CD14-positive monocyte (primary cell): ENCODE measurements at regions not wholly inside any gene's neighbourhood (a gene's known extent, or its start where the extent isn't known, plus 50 kb on each side); places are given as distances from the start of the nearest gene placed in this dataset.
"Not testable (repeated sequence)": the region's sequence is repeated elsewhere in the genome, so short reads cannot be mapped to it uniquely, and the experiment has no call there.

Experiments
- DNase-seq, 3 donors: peaks; one replicate each; pipeline ENCODE4 v3.0.0-alpha.2; 2011 to 2022
- H2AFZ ChIP-seq: 2 replicates; pipeline ENCODE4 v1.6.0; 2012; ENCODE audit warnings: mild to moderate bottlenecking, low read depth, low read length, inconsistent platforms; ENCODE audit not compliant: insufficient read depth, poor library complexity, severe bottlenecking
- H3K27ac ChIP-seq, 2 donors: 1 replicate in 1 of 2; 2 replicates in 1 of 2; pipeline ENCODE4 v1.5.1; 2012 to 2013; ENCODE audit warnings: low read length in 2 of 2, control low read depth in 1 of 2, inconsistent platforms in 1 of 2, low read depth in 1 of 2, mild to moderate bottlenecking in 1 of 2
- H3K27me3 ChIP-seq, 2 donors: one replicate each; pipeline versions ENCODE4 v1.6.0 to v1.6.1; 2011 to 2013; ENCODE audit warnings: low read length in 2 of 2; ENCODE audit not compliant: control insufficient read depth in 2 of 2, insufficient read depth in 2 of 2
- H3K36me3 ChIP-seq, 2 donors: replicated peaks in 1 of 2; 1 replicate in 1 of 2; 2 replicates in 1 of 2; pipeline versions ENCODE4 v1.5.1 to v1.6.1; 2012 to 2013; ENCODE audit warnings: low read length in 2 of 2, control low read depth in 1 of 2, inconsistent platforms in 1 of 2, mild to moderate bottlenecking in 1 of 2; ENCODE audit not compliant: insufficient read depth in 2 of 2, control insufficient read depth in 1 of 2
- H3K4me1 ChIP-seq, 2 donors: 1 replicate in 1 of 2; 2 replicates in 1 of 2; pipeline versions ENCODE4 v1.5.1 to v1.6.1; 2012 to 2013; ENCODE audit warnings: low read length in 2 of 2, control low read depth in 1 of 2, inconsistent platforms in 1 of 2, mild to moderate bottlenecking in 1 of 2, moderate library complexity in 1 of 2; ENCODE audit not compliant: insufficient read depth in 2 of 2, control insufficient read depth in 1 of 2
- H3K4me2 ChIP-seq: replicated peaks from 2 replicates; pipeline ENCODE3; 2012; ENCODE audit warnings: low read length, moderate library complexity, mild to moderate bottlenecking; ENCODE audit not compliant: poor library complexity, severe bottlenecking; ENCODE audit errors: extremely low read depth
- H3K4me3 ChIP-seq, 3 experiments: fragments of 200-600 bp in 1 of 3; sonication (generic) in 1 of 3; replicated peaks in 1 of 3; 1 replicate in 2 of 3; 2 replicates in 1 of 3; pipeline ENCODE4 v1.5.1; 2011 to 2013; ENCODE audit warnings: low read length in 3 of 3, mild to moderate bottlenecking in 3 of 3, control low read depth in 2 of 3, low read depth in 2 of 3, inconsistent platforms in 1 of 3, moderate library complexity in 1 of 3
- H3K79me2 ChIP-seq: 2 replicates; pipeline ENCODE4 v1.6.0; 2012; ENCODE audit warnings: mild to moderate bottlenecking, control low read depth, inconsistent platforms, low read length, moderate library complexity; ENCODE audit not compliant: insufficient read depth
- H3K9ac ChIP-seq: 2 replicates; pipeline ENCODE4 v1.6.0; 2017; ENCODE audit warnings: low read length, mild to moderate bottlenecking; ENCODE audit not compliant: insufficient read depth, poor library complexity, severe bottlenecking
- H3K9me3 ChIP-seq, 2 donors: replicated peaks in 1 of 2; 1 replicate in 1 of 2; 2 replicates in 1 of 2; pipeline versions ENCODE4 v1.5.1 to v1.6.1; 2012 to 2013; ENCODE audit warnings: low read length in 2 of 2, control low read depth in 1 of 2; ENCODE audit not compliant: control insufficient read depth in 1 of 2, insufficient read depth in 1 of 2
- H4K20me1 ChIP-seq: 2 replicates; pipeline ENCODE4 v1.6.0; 2012; ENCODE audit warnings: mild to moderate bottlenecking, low read length, control low read depth, moderate library complexity; ENCODE audit not compliant: insufficient read depth
- H3K27ac Mint-ChIP-seq, 7 donors: one replicate each; pipeline ENCODE4 v1.8.0; 2020; ENCODE audit warnings: mild to moderate bottlenecking in 7 of 7, mixed read lengths in 7 of 7, moderate library complexity in 6 of 7, inconsistent platforms in 2 of 7
- H3K27me3 Mint-ChIP-seq, 3 donors: one replicate each; pipeline ENCODE4 v1.8.0; 2021 to 2022; ENCODE audit warnings: low read depth in 3 of 3, mild to moderate bottlenecking in 3 of 3, mixed read lengths in 3 of 3, moderate library complexity in 3 of 3, inconsistent platforms in 1 of 3
- H3K36me3 Mint-ChIP-seq, 2 donors: one replicate each; pipeline ENCODE4 v1.8.0; 2020; ENCODE audit warnings: mixed read lengths in 2 of 2, inconsistent platforms in 1 of 2, mild to moderate bottlenecking in 1 of 2
- H3K4me1 Mint-ChIP-seq: one replicate; pipeline ENCODE4 v1.8.0; 2020; ENCODE audit warnings: mild to moderate bottlenecking, mixed read lengths
- H3K4me3 Mint-ChIP-seq, 2 donors: one replicate each; pipeline ENCODE4 v1.8.0; 2020; ENCODE audit warnings: mild to moderate bottlenecking in 2 of 2, mixed read lengths in 2 of 2, moderate library complexity in 1 of 2
- H3K9me3 Mint-ChIP-seq, 7 donors: one replicate each; pipeline ENCODE4 v1.8.0; 2020 to 2022; ENCODE audit warnings: mixed read lengths in 7 of 7, mild to moderate bottlenecking in 6 of 7, moderate library complexity in 6 of 7, inconsistent platforms in 2 of 7
- WGBS: methylation state at CpG from one replicate; pipeline ENCODE4 v1.1.5; 2013; ENCODE audit warnings: missing lambda C conversion rate; ENCODE audit not compliant: insufficient coverage; 5-methylcytosine and 5-hydroxymethylcytosine counted together
- intact Hi-C, 2 donors: fragments of 100-400 bp; cut with micrococcal nuclease; formaldehyde crosslinking; loops; one replicate each; pipeline versions ENCODE4 v1.15.0 to v1.15.1; 2023
- TF ChIP-seq, protein P1 (sequence below): fragments of 200-600 bp; IDR thresholded peaks from one replicate; pipeline ENCODE4 v1.8.0; 2022; ENCODE audit warnings: antibody characterized with exemption, mild to moderate bottlenecking

DNA sequence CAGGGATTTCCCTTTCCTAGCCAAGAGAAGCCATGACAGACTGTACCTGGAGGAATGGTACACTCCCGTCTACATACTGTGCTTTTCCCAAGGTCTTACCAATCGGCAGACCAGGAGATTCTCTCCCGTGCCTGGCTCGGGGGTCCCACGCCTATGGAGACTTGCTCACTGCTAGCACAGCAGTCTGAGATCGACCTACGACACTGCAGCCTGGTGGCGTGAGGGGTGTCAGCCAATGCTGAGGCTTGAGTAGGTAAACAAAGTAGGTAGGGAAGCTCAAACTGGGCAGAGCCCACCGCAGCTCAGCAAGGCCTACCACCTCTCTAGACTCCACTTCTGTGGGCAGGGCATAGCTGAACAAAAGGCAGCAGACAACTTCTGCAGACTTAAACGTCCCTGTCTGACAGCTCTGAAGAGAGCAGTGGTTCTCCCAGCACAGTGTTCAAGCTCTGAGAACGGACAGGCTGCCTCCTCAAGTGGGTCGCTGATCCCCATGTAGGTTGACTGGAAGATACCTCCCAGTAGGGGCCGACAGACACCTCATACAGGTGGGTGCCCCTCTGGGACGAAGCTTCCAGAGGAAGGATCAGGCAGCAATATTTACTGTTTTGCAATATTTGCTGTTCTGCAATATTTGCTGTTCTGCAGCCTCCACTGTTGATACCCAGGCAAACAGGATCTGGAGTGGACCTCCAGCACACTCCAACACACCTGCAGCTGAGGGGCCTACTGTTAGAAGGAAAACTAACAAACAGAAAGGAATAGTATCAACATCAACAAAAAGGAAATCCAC is 270.4 kb upstream of the TLE3 start:
- H3K4me2 ChIP-seq, H3K4me3 Mint-ChIP-seq, H3K27ac ChIP-seq, H2AFZ ChIP-seq, DNase-seq, H3K9me3 ChIP-seq, H4K20me1 ChIP-seq, H3K9me3 Mint-ChIP-seq, H3K9ac ChIP-seq, H3K36me3 Mint-ChIP-seq, H3K4me3 ChIP-seq, intact Hi-C loops, H3K4me1 Mint-ChIP-seq, H3K79me2 ChIP-seq, H3K27ac Mint-ChIP-seq, H3K36me3 ChIP-seq, H3K27me3 ChIP-seq, H3K4me1 ChIP-seq: not testable (repeated sequence)
- H3K27me3 Mint-ChIP-seq, result peaks cover 0 to 19% (median 11%) of the 10 kb centered on the region in 3 donors
- 97% methylated on average over 8 of the region's 14 CpGs for WGBS

DNA sequence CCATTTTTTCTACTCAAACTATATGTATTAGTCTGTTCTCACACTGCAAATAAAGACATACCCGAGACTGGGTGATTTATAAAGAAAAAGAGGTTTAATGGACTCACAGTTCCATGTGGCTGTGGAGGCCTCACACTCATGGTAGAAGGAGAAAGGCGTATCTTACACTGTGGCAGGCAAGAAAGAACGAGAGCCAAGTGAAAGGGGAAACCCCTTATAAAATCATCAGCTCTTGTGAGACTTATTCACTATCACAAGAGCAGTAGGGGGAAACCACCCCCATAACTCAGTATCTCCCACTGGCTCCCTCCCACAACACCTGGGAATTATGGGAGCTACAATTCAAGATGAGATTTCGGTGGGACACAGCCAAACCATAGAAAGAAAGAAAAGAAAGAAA is 266.3 kb upstream of the TLE3 start:
- H3K27ac Mint-ChIP-seq, H3K27ac ChIP-seq, H3K4me3 ChIP-seq, H3K27me3 ChIP-seq, H3K9me3 Mint-ChIP-seq, H3K4me1 Mint-ChIP-seq, H2AFZ ChIP-seq, H3K4me2 ChIP-seq, intact Hi-C loops, H3K4me3 Mint-ChIP-seq, H3K36me3 ChIP-seq, H3K36me3 Mint-ChIP-seq, DNase-seq, H3K9me3 ChIP-seq, H3K79me2 ChIP-seq, H4K20me1 ChIP-seq, H3K9ac ChIP-seq, H3K4me1 ChIP-seq: not testable (repeated sequence)
- no CpG with 5 or more reads among the region's 4 CpGs for WGBS
- peaks cover 7 to 18% (median 11%) of the 10 kb centered on the region in 3 donors for H3K27me3 Mint-ChIP-seq

DNA sequence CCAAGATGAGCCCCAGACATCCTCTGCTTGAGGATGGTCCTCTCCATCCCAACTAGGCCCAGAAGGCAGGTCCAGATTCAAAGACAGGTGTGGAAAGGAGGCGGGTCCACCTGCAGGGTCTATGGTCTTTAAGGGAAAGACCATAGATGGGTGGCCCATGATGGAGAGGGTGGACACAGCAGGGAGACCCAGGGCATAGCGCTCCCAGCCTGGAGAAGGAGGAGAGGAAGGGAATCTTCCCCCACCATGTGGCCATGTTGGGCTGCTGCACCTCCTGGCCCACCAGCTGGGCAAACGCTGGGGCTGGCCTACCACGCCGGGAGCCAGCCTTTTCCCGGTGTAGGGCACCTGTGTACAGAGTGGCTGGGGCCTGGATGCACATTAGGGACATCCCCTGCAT is 265.2 kb upstream of the TLE3 start:
- H3K4me3 Mint-ChIP-seq, result no peak overlapping the region
- H3K27me3 Mint-ChIP-seq, result peaks cover 7 to 16% (median 11%) of the 10 kb centered on the region in 3 donors
- Histone ChIP-seq H3K4me2 (no peak overlapping the region), H3K4me1 (no peaks in the 10 kb centered on the region), H2AFZ (no peak overlapping the region), H3K27me3 (no peaks in the 10 kb centered on the region), H3K79me2 (no peaks in the 10 kb centered on the region), H3K9me3 (no peaks in the 10 kb centered on the region), H3K36me3 (no peaks in the 10 kb centered on the region), H3K27ac (no peak overlapping the region), H3K4me3 (no peak overlapping the region), H3K9ac (no peak overlapping the region), H4K20me1 (no peaks in the 10 kb centered on the region)
- peaks cover 0 to 5% (median 1%) of the 10 kb centered on the region in 7 donors for H3K9me3 Mint-ChIP-seq
- DNase-seq, result peak; percentile 8 to 53 (median 37)
- no peaks in the 10 kb centered on the region for H3K36me3 Mint-ChIP-seq
- intact Hi-C loops, result no loop called here
- WGBS, result no CpG with 5 or more reads among the region's 6 CpGs
- H3K4me1 Mint-ChIP-seq, result no peaks in the 10 kb centered on the region
- TF ChIP-seq, protein P1, sequence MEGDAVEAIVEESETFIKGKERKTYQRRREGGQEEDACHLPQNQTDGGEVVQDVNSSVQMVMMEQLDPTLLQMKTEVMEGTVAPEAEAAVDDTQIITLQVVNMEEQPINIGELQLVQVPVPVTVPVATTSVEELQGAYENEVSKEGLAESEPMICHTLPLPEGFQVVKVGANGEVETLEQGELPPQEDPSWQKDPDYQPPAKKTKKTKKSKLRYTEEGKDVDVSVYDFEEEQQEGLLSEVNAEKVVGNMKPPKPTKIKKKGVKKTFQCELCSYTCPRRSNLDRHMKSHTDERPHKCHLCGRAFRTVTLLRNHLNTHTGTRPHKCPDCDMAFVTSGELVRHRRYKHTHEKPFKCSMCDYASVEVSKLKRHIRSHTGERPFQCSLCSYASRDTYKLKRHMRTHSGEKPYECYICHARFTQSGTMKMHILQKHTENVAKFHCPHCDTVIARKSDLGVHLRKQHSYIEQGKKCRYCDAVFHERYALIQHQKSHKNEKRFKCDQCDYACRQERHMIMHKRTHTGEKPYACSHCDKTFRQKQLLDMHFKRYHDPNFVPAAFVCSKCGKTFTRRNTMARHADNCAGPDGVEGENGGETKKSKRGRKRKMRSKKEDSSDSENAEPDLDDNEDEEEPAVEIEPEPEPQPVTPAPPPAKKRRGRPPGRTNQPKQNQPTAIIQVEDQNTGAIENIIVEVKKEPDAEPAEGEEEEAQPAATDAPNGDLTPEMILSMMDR, result peak; percentile 78
- H3K27ac Mint-ChIP-seq, result no peak overlapping the region
